ENCODE measurements at regions not wholly inside any gene's neighbourhood (a gene's known extent, or its start where the extent isn't known, plus 50 kb on each side); places are given as distances from the start of the nearest gene placed in this dataset.

DNA sequence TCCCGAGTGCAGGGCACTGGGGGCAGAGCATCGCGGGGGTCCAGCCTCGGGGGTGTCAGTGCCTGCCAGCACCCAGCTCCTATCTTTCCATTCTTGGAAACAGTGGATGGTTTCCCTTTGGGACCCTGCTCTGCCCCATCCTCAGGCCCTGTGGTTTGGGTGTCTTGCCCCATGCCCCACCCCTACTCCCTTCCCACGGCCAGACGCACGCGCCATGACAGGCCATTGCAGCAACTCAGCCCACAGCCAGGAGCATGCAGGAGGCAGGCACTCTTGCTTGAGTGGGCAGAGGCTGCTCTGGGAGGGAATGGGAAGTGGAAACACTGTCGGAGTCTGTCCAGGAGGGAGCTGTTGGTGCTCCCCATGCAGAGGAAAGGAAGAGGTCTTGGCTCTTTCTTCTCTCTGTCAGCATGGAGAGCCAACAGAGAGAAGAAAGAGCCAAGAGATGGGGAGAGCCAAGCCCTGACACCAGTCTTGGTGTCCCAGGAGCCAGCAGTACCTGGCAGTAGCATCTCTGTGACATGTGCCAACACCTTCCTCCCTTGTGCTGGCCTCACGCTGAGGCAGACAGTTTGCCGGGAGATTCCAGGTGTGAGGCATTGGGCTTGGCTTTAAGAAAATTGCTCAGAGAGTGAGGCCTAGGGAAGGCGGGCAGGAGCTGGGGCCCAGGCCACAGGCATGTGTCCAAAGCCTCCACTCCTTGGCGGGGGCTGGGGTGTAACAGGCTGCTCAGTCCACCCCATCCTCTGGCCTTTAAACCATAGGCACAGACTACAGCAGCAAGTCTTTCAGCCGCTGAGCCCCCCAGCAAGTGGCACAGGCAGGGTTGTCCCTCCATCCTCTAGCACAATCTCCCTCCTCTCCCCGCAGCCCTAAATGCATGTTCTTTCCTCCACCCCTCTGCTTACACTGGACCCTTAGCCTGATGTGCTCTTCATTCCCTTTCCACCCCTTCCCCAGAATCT is 86.7 kb upstream of the UQCRFS1 start:
- ATAC-seq, result no peak
- H3K4me3 ChIP-seq, result no peak overlapping the region
- no peaks in the 10 kb centered on the region for H3K4me1 ChIP-seq
- H3K36me3 ChIP-seq, result no peaks in the 10 kb centered on the region
- no peaks in the 10 kb centered on the region for H3K9me3 ChIP-seq
- no peak for TF ChIP-seq POLR2A (IDR thresholded peaks at IDR 0.05)
- TF ChIP-seq POLR2AphosphoS5 (IDR thresholded peaks at IDR 0.05), result no peak
- no peak for TF ChIP-seq EP300 (IDR thresholded peaks at IDR 0.05)
- TF ChIP-seq, protein P1, sequence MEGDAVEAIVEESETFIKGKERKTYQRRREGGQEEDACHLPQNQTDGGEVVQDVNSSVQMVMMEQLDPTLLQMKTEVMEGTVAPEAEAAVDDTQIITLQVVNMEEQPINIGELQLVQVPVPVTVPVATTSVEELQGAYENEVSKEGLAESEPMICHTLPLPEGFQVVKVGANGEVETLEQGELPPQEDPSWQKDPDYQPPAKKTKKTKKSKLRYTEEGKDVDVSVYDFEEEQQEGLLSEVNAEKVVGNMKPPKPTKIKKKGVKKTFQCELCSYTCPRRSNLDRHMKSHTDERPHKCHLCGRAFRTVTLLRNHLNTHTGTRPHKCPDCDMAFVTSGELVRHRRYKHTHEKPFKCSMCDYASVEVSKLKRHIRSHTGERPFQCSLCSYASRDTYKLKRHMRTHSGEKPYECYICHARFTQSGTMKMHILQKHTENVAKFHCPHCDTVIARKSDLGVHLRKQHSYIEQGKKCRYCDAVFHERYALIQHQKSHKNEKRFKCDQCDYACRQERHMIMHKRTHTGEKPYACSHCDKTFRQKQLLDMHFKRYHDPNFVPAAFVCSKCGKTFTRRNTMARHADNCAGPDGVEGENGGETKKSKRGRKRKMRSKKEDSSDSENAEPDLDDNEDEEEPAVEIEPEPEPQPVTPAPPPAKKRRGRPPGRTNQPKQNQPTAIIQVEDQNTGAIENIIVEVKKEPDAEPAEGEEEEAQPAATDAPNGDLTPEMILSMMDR (IDR thresholded peaks at IDR 0.05), result no peak
- H3K27ac ChIP-seq, result no peak overlapping the region
- H3K27me3 ChIP-seq, result peaks cover 39% of the 10 kb centered on the region
- 49 to 93% methylated on average over 3 to 4 of the region's 15 CpGs for WGBS, 2 donors (ENCODE audit: low coverage in 1 of 2)

DNA sequence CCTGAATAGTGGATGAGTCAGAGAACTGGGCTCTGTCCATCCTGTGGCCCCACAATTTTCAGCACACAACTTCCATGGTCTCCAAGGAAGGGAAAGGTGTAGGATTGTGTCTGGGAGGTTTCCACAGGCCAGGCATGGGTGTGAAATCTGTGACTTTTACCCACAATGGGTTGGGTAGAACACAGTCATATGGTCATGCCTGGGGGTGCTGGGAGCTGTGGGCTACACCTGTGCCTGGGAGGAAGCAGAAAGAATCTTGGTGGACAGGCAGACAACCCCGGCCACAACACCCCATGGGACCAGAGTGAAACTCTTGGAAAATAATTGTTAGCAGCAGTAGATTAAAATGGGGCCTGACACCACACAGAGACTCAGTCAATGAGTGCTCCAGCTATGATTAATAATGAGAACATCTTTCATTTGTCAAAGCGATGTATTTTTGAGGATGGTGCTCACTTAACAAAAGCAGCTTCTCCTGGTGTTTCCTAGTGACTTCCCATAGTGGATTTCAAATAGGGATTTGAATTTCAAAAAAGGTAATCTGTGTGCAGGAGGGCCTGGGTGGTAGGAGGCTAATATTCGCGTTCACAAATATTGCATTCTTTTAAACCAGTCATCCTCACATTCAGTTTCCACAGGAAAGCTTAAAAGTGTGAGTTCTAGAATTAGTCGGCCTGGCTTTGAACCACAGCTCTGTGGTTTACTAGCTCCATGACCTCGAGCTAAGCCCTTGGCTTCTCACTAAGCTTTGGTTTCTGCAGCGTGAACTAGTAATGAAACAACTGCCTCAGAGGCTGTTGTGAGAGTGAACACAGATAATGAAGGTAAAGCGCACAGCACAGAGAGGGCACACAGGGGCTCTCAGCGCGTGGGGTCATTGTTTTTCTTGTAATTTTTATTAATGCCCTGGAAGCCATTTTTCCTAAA is 89.3 kb upstream of the UQCRFS1 start:
- H3K4me3 ChIP-seq, result no peak overlapping the region
- no peak for ATAC-seq
- no peak for TF ChIP-seq POLR2AphosphoS5 (IDR thresholded peaks at IDR 0.05)
- TF ChIP-seq POLR2A (IDR thresholded peaks at IDR 0.05), result no peak
- TF ChIP-seq, protein P1 (IDR thresholded peaks at IDR 0.05), result no peak
- TF ChIP-seq EP300 (IDR thresholded peaks at IDR 0.05), result no peak

DNA sequence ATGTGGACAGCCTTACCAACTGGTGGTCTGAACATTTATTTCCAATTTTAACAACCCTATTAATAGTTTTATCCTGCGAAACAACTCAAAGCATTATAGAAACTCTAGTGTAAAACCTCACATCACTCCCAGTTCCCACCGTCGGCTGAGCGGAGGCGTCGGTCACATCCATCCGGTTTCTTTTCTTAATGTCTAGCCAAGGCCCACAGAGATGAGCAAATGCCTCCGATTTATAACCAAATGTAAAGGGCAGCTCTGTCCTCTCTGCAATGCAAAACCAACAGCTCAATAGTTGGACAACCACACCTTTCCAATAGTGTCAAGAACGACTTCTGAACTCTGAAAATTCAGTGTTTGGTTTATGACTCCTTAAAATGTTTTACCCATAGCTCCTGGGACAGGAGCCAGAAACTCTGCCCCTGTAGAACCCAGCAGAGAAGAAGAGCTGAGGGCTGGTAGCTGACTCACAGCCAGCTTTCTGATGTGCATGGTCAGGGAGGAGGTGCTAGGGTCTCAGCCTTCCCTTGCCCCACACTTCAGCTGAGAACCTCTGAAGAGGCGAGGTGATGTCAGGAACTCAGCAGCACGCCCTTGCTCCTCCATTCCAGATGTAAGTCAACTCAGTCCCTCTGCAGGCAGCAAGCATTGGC is 90.2 kb upstream of the UQCRFS1 start:
- no peak overlapping the region for H3K4me3 ChIP-seq
- WGBS, 2 donors (ENCODE audit: low coverage in 1 of 2), result 86 to 87% methylated on average over 4 to 6 of the region's 11 CpGs
- no peak for ATAC-seq
- H3K27ac ChIP-seq, result no peak overlapping the region
- H3K27me3 ChIP-seq, result peaks cover 50% of the 10 kb centered on the region
- H3K9me3 ChIP-seq, result no peaks in the 10 kb centered on the region
- no peaks in the 10 kb centered on the region for H3K4me1 ChIP-seq
- no peak for TF ChIP-seq POLR2AphosphoS5 (IDR thresholded peaks at IDR 0.05)
- no peak for TF ChIP-seq POLR2A (IDR thresholded peaks at IDR 0.05)
- TF ChIP-seq, protein P1 (IDR thresholded peaks at IDR 0.05), result no peak
- no peak for TF ChIP-seq EP300 (IDR thresholded peaks at IDR 0.05)
- H3K36me3 ChIP-seq, result no peaks in the 10 kb centered on the region

More for the DNA sequence above, 89.3 kb upstream of the UQCRFS1 start:
- Histone ChIP-seq H3K9me3 (no peaks in the 10 kb centered on the region), H3K36me3 (no peaks in the 10 kb centered on the region), H3K4me1 (no peaks in the 10 kb centered on the region), H3K27ac (no peak overlapping the region), H3K27me3 (peaks cover 49% of the 10 kb centered on the region)
- WGBS, 2 donors (ENCODE audit: low coverage in 1 of 2), result 73 to 78% methylated on average over 9 to 10 of the region's 10 CpGs

DNA sequence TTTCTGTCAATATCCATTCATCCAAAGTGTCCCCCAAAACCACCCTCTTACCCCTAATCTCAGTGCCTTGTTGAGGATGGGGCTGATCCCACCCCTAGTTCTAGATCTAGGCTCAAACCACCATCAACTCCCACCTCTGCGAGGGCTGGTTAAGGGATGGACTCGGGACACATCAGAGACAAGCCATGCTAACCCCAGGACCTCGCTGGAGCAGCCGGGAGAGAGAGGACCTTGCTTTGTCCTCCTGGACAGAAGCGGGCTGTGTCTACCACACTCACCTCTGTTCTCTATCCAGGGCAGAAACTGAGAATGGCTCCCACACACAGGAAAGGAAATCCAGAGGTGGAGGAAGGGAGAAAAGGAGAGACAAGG is 90.8 kb upstream of the UQCRFS1 start:
- no peak for ATAC-seq
- no peak overlapping the region for H3K4me3 ChIP-seq
- no peaks in the 10 kb centered on the region for H3K9me3 ChIP-seq
- no CpG with 5 or more reads among the region's 5 CpGs for WGBS, 2 donors (ENCODE audit: low coverage in 1 of 2)
- H3K36me3 ChIP-seq, result no peaks in the 10 kb centered on the region
- H3K27ac ChIP-seq, result no peak overlapping the region
- TF ChIP-seq, protein P1 (IDR thresholded peaks at IDR 0.05), result no peak
- TF ChIP-seq POLR2AphosphoS5 (IDR thresholded peaks at IDR 0.05) (no peak), POLR2A (IDR thresholded peaks at IDR 0.05) (no peak), EP300 (IDR thresholded peaks at IDR 0.05) (no peak)
- no peaks in the 10 kb centered on the region for H3K4me1 ChIP-seq
- H3K27me3 ChIP-seq, result peaks cover 51% of the 10 kb centered on the region
